Natural killer cell treated with Interleukin-12 subunit alpha and Interleukin-12 subunit beta and Interleukin-15 and Interleukin-18, amount 100 ng/mL, for 72 hours (primary cell): ENCODE measurements at regions not wholly inside any gene's neighbourhood (a gene's known extent, or its start where the extent isn't known, plus 50 kb on each side); places are given as distances from the start of the nearest gene placed in this dataset.
"Not testable (repeated sequence)": the region's sequence is repeated elsewhere in the genome, so short reads cannot be mapped to it uniquely, and the experiment has no call there.

Source experiments
- ATAC-seq, 2 donors: fragments of 150-1000 bp; cut with Tn5 transposase in 1 of 2; sonication (Bioruptor Pico), chemical (Tn5 transposase) in 1 of 2; 2 replicates each; pipeline ENCODE4 v1.10.0; 2021
- DNase-seq: peaks from one replicate; pipeline ENCODE4 v3.0.0; 2022; ENCODE audit warnings: low spot score
- H3K27ac Mint-ChIP-seq, 2 donors: 1 replicate in 1 of 2; 2 replicates in 1 of 2; pipeline ENCODE4 v1.8.0; 2022; ENCODE audit warnings: mixed read lengths in 2 of 2, mild to moderate bottlenecking in 1 of 2, moderate library complexity in 1 of 2
- H3K27me3 Mint-ChIP-seq, 2 donors: 1 replicate in 1 of 2; 2 replicates in 1 of 2; pipeline ENCODE4 v1.8.0; 2022; ENCODE audit warnings: mixed read lengths in 2 of 2
- H3K36me3 Mint-ChIP-seq: one replicate; pipeline ENCODE4 v1.8.0; 2022; ENCODE audit warnings: mixed read lengths
- H3K4me1 Mint-ChIP-seq, 2 donors: 1 replicate in 1 of 2; 2 replicates in 1 of 2; pipeline ENCODE4 v1.8.0; 2022; ENCODE audit warnings: low read depth in 2 of 2, mixed read lengths in 2 of 2, mild to moderate bottlenecking in 1 of 2
- H3K4me3 Mint-ChIP-seq: one replicate; pipeline ENCODE4 v1.8.0; 2022; ENCODE audit warnings: mixed read lengths
- H3K9me3 Mint-ChIP-seq: 2 replicates; pipeline ENCODE4 v1.8.0; 2022; ENCODE audit warnings: mixed read lengths

DNA sequence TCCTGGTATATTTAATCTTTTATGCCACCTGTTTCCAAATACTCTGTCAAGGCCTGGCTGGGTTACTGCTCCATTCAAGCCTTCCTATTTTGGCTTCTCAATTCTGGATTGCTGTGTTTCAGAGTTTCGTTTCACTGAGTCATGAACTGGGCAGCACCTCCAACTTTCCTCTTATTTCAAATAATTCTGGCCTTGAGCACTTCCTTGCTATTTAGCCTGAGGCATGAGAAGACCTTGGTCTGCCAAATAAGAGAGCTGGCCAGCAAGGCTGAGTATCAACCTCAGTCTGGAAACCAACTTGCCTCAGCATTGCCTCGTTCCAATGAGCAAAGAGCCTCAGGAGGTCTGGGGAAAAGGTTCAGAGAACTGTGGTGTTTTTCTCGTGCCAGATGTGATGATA is 66.6 kb downstream of the TNFAIP3 start:
- DNase-seq = no peak
- peaks cover 8 to 9% of the 10 kb centered on the region in 2 donors for H3K4me1 Mint-ChIP-seq
- no peak overlapping the region for H3K27ac Mint-ChIP-seq
- ATAC-seq = no peak
- H3K36me3 Mint-ChIP-seq = peaks cover 8% of the 10 kb centered on the region
- no peaks in the 10 kb centered on the region for H3K27me3 Mint-ChIP-seq
- no peak overlapping the region for H3K4me3 Mint-ChIP-seq
- H3K9me3 Mint-ChIP-seq = peaks cover 5% of the 10 kb centered on the region

DNA sequence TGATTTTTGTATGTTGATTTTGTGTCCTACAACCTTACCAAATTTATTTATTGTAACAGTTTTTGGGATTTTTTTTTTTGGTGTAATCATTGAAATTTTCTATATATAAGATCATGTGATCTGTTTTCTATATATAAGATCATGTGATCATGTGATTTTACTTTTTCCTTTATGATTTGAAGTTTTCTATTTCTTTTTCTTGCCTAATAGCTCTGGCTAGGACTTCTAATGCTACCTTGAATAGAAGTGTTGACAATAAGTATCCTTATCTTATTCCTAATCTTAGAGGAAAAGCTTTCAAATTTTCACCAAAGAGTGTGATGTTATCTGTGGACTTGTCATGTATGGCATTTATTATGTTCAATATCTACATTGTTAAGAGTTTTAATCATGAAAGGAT is 69.7 kb downstream of the TNFAIP3 start:
- Mint-ChIP-seq H3K36me3 (peaks cover 13% of the 10 kb centered on the region), H3K4me1 (peaks cover 18 to 23% of the 10 kb centered on the region in 2 donors), H3K4me3 (no peak overlapping the region), H3K27ac (no peak overlapping the region), H3K9me3 (peaks cover 9% of the 10 kb centered on the region), H3K27me3 (no peaks in the 10 kb centered on the region)
- DNase-seq = no peak
- ATAC-seq = no peak

DNA sequence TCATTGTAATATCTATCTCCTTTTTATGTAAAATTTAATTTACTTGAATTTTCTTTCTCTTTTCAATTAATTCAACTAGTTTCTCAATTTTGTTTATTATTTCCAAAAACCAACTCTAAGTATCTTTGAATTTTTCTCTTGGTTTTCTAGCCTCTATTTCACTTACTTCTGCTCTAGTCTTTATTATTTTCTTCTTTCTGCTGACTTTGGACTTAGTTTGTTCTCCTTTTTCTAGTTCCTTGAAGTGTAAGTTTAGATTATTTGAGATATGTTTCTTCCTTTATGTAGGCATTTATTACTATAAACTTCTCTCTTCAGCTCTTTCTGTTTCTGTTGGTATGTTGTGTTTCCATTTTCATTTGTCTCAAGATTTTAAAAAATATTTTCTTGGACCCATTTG is 70.8 kb downstream of the TNFAIP3 start:
- Mint-ChIP-seq H3K9me3 (peaks cover 9% of the 10 kb centered on the region), H3K4me3 (no peak overlapping the region), H3K27ac (peak overlapping the region in 1 of 2 donors; percentile 48), H3K36me3 (peaks cover 13% of the 10 kb centered on the region), H3K27me3 (no peaks in the 10 kb centered on the region), H3K4me1 (peaks cover 18 to 23% of the 10 kb centered on the region in 2 donors)
- ATAC-seq (no peak), DNase-seq (no peak)

DNA sequence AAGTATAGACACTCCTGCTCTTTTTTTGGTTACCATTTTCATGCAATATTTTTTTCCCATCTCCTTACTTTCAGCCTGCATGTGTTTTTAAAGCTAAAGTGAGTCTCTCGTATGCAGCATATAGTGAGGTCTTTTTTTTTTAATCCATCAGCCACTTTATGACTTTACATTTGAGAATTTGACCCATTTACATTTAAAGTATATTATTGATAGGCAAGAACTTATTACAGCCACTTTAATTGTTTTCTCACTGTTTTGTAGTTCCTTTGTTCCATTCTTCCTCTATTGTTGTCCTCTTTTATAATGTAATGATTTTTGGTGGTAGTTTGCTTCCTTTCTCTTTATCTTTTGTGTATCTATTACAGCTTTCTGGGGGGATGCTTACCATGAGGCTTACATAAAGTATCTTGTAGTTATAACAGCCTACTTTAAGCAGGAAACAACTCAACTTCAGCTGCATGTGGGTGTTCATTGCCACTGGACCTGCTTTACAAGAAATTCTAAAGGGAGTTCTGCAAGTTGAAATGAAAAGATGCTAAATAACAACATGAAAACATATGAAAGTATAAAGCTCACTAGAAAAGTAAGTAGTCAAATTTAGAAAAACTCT is 71.8 kb downstream of the TNFAIP3 start:
- H3K4me3 Mint-ChIP-seq = peak overlapping the region; percentile 9
- ATAC-seq (no peak), DNase-seq (no peak)
- peaks cover 18 to 23% of the 10 kb centered on the region in 2 donors for H3K4me1 Mint-ChIP-seq
- H3K27ac Mint-ChIP-seq = peak overlapping the region; percentile 74 to 91
- H3K27me3 Mint-ChIP-seq = no peaks in the 10 kb centered on the region
- H3K36me3 Mint-ChIP-seq = peaks cover 13% of the 10 kb centered on the region
- H3K9me3 Mint-ChIP-seq = peaks cover 9% of the 10 kb centered on the region

DNA sequence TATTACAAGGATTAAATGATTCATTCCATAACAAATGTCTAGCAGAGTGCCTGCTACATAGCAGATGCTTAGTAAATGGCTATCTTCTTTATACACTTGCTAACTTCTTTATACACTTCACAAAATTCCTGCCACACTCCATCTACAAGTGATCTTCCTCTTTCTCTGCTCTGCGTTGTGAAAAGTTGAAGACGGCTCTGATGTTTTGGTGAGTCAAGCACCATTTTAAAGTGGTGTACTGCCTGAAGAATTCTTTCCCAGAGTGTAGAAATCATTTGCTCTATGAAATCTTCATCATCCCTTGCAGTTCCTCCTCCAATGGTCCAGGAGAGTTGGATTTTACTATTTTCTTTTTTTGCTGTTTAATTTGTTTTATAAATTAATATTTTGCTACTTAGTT is 74.9 kb downstream of the TNFAIP3 start:
- DNase-seq (no peak), ATAC-seq (no peak)
- Mint-ChIP-seq H3K4me3 (no peak overlapping the region), H3K9me3 (peaks cover 9% of the 10 kb centered on the region), H3K36me3 (peaks cover 13% of the 10 kb centered on the region), H3K27ac (peak overlapping the region; percentile 26 to 86), H3K4me1 (peaks cover 33 to 41% of the 10 kb centered on the region in 2 donors), H3K27me3 (no peaks in the 10 kb centered on the region)

DNA sequence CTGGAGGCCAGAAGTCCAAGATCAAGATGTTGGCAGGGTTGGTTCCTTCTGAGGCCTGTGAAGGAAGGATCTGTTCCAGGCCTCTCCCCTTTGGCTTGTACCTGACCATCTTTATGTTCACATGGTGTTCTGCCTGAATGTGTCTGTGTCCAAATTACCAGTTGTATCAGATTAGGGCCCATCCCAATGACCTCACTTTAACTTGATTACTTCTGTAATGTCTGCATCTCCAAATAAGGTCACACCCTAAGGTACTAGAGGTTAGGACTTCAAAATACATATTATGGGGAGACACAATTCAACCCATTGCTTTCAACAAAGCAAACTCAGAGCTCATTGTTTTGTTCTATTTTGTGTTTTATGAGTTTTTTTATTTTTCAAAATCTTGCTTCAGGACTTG is 75.7 kb downstream of the TNFAIP3 start:
- peak overlapping the region in 1 of 2 donors; percentile 86 for H3K27ac Mint-ChIP-seq
- H3K4me1 Mint-ChIP-seq = peaks cover 33 to 44% of the 10 kb centered on the region in 2 donors
- peaks cover 12% of the 10 kb centered on the region for H3K36me3 Mint-ChIP-seq
- H3K27me3 Mint-ChIP-seq = no peaks in the 10 kb centered on the region
- no peak overlapping the region for H3K4me3 Mint-ChIP-seq
- ATAC-seq (no peak), DNase-seq (no peak)
- peaks cover 9% of the 10 kb centered on the region for H3K9me3 Mint-ChIP-seq

DNA sequence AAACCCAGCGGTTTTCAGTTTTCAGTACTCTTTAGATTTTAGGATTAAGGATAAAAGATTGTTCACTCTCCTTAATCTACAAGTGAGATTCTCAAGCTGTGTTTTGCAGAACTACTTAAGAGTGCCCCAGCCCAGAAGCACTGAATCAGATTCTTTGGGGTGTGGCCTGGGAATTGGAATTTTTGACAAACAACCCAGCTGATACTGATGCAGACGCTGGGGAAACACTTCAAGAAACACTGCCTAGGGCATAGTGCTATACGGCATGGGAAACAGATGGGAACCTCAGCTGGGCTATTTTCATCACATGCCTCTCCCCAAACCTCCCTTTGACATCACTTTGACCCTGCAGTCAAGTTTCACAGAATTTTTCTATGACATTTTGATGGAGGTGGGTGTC is 77.3 kb downstream of the TNFAIP3 start:
- ATAC-seq, H3K27me3 Mint-ChIP-seq, DNase-seq, H3K9me3 Mint-ChIP-seq, H3K36me3 Mint-ChIP-seq: not testable (repeated sequence)
- Mint-ChIP-seq H3K27ac (peak overlapping the region in 1 of 2 donors; percentile 75), H3K4me3 (peak overlapping the region; percentile 28), H3K4me1 (peaks cover 26 to 35% of the 10 kb centered on the region in 2 donors)

DNA sequence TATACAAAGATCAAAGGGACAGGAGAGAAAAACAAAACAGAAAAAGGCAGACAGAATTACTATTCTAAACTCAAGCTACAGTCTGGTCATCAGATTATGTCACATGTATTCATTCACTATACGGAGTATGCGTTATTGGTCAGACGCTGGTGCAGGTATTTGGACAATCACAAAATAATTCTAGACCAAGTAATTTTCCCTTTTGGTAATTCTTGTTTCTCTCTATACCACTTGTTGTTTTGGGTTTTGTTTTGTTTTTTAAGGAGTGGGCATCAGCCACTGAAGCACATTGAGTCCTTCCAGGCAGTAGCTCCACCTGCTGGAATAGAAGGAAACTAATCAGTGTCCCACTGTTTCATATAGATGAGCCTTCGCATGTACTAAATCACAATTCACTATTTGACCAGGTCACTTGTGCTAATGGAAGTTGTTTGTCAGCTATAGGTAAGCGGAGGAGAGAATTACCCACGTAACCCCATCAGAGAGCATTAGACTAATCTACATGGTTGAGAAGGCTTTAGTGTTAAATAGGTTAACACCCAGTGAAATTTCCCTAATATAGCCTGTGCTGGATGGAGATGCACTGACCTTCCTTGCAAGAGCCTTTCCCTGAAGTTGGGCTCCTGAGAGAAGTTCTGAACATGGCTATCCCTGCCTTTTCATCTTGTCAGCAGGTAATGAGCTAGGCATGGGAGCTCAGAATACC is 77.9 kb downstream of the TNFAIP3 start:
- H3K27me3 Mint-ChIP-seq = no peaks in the 10 kb centered on the region
- peak; percentile 67 for DNase-seq
- H3K9me3 Mint-ChIP-seq = no peaks in the 10 kb centered on the region
- H3K27ac Mint-ChIP-seq = peak overlapping the region in 1 of 2 donors; percentile 75
- peaks cover 28 to 38% of the 10 kb centered on the region in 2 donors for H3K4me1 Mint-ChIP-seq
- peak; percentile 59 to 71 for ATAC-seq
- H3K4me3 Mint-ChIP-seq = peak overlapping the region; percentile 28
- H3K36me3 Mint-ChIP-seq = no peaks in the 10 kb centered on the region

DNA sequence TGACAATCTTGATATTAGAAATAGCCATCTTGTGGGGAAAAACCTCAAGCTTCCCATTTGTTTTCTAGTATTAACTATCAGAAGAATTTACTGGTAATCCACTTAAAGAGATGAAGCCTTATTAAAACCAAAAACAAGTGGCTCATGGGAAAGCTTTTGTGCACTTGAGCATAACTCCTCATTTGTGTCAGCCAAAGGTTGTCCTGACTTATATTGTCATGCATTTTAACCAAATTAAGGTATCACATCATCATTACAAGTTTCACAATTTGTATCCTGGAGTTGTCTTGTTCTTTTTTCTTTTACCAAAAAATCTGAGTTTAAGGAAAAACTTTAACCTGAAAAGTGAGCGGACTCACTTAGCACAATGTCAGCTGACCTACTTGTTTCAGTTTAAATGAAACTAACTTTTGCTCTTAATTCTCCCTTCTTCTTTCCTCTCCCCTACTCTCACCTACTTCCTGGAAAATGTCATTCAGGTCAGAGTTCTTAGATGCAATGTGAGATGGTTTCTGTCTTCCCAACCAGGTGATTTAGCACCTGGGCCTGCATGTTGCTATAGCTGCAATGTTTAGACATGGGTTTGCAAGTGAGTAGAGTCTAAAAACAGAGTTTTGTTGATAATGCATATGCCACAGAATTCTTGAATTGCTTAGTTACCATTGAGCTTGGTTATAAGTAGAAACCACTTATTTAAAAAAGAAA is 82.8 kb downstream of the TNFAIP3 start:
- Mint-ChIP-seq H3K36me3 (no peaks in the 10 kb centered on the region), H3K9me3 (no peaks in the 10 kb centered on the region), H3K27ac (peak overlapping the region; percentile 11 to 55), H3K27me3 (no peaks in the 10 kb centered on the region), H3K4me1 (peaks cover 19 to 32% of the 10 kb centered on the region in 2 donors), H3K4me3 (peak overlapping the region; percentile 57)
- ATAC-seq = no peak
- DNase-seq = no peak

DNA sequence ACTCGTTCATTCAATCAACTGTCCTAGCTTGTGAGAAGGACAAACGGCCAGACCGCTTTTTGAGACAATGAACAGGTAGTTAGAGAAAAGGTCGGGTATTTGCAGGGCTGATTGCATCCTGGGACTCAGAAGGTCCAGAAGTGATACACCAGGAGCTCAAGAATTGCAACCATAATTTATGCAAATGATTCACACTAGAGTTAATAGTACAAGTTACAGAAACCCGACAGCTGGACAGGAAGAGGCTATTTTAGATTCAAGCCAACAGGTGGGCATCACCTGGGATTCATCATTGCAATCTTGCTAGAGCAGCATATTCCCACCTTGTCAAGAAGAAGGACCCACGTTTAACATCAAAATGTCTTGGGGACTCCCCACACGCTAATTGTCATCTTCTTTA is 83.5 kb downstream of the TNFAIP3 start:
- peak overlapping the region in 1 of 2 donors; percentile 11 for H3K27ac Mint-ChIP-seq
- H3K4me3 Mint-ChIP-seq = no peak overlapping the region
- no peaks in the 10 kb centered on the region for H3K27me3 Mint-ChIP-seq
- peaks cover 11 to 28% of the 10 kb centered on the region in 2 donors for H3K4me1 Mint-ChIP-seq
- no peaks in the 10 kb centered on the region for H3K9me3 Mint-ChIP-seq
- no peaks in the 10 kb centered on the region for H3K36me3 Mint-ChIP-seq
- DNase-seq (no peak), ATAC-seq (no peak)

DNA sequence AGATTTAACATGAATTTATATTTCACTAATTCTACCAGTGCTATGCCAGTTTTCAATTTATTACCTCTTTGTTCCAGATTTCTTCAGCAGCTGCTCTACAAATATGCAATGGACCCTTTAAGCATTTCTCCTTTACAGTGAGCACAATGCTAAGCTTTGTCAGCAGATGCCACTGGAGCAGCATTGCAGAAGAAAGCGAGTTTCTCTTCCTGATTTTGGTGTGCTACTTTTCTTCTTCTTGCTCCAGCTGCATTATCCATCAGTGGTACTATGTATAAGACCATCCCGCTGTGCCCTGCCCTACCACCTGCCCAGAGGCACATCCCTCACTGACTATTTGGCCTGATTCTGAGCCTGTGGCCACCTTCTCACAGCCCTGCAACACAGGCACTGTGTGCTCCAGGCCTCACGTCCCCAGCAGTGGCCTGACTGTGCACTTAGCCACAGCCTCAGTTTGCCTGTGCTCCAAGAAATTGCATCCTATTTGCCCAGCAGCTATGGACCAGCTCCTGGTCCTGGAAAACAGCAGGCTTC is 84.1 kb downstream of the TNFAIP3 start:
- Mint-ChIP-seq H3K36me3 (no peaks in the 10 kb centered on the region), H3K27ac (peak overlapping the region in 1 of 2 donors; percentile 34)

DNA sequence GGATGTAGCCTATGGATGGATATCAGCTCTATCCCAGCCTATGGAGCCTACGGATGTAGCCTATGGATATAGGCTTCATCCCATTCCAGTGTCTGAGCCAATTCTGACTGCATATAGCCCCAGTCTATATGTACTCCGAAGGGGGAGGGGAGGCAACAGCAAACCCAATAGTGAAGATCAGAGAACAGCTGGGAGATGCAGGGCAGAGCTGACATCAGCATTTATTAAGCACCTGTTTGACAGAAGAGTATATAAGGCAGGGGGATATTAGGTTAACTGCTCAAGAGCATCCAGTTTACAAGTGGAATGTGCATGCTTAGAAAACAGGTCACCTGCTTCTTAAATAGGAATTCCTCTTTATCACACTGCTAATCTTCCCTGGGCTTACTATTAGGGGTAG is 85.2 kb downstream of the TNFAIP3 start:
- Mint-ChIP-seq H3K27me3 (no peaks in the 10 kb centered on the region), H3K4me1 (peaks cover 9 to 19% of the 10 kb centered on the region in 2 donors), H3K9me3 (no peaks in the 10 kb centered on the region), H3K36me3 (no peaks in the 10 kb centered on the region), H3K4me3 (no peak overlapping the region), H3K27ac (no peak overlapping the region)
- DNase-seq = no peak
- no peak for ATAC-seq

More for the DNA sequence above, 84.1 kb downstream of the TNFAIP3 start:
- H3K4me1 Mint-ChIP-seq = peaks cover 9 to 25% of the 10 kb centered on the region in 2 donors
- H3K27me3 Mint-ChIP-seq = no peaks in the 10 kb centered on the region
- no peak overlapping the region for H3K4me3 Mint-ChIP-seq
- no peaks in the 10 kb centered on the region for H3K9me3 Mint-ChIP-seq
- DNase-seq (no peak), ATAC-seq (no peak)

DNA sequence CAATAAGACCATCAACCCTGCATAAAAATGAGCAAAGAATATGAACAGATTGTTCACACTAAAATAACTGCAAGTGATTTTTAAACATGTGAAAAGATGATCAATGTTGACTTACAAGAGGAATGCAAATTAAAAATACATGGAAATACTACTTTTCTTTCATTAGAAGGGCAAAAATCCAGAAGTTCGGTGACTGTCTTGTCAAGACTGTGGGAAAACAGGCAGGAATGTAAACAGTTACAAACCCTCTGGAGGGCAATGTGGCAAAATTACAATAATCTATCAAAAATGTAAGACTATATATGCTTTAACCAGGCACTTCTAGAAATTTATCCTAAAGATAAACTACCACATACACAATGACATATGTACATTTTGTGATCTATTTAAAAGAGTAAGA is 86.7 kb downstream of the TNFAIP3 start:
- Mint-ChIP-seq H3K27ac (no peak overlapping the region), H3K9me3 (peaks cover under 1% of the 10 kb centered on the region), H3K36me3 (peaks cover 2% of the 10 kb centered on the region), H3K4me1 (peaks cover 22 to 25% of the 10 kb centered on the region in 2 donors), H3K4me3 (no peak overlapping the region), H3K27me3 (no peaks in the 10 kb centered on the region)
- no peak for DNase-seq
- ATAC-seq = no peak

DNA sequence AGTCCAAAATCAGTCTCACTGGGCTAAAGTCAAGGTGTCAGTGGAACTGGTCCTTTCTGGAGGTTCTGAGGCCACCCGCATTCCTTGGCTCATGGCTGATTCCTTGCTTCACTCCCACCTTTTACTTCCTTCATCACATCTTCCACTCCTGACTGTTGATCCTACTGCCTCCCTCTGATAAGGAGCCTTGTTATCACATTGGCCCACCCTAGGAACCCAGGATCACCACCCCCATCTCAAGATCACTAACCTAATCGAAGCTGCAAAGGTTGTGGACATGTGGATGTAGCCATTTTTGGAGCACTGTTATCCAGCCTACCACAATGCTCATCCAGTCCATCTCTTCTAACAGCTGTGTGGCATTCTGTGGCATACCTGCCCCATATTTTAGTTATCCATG is 87.2 kb downstream of the TNFAIP3 start:
- no peak overlapping the region for H3K4me3 Mint-ChIP-seq
- DNase-seq (no peak), ATAC-seq (no peak)
- peaks cover 25 to 27% of the 10 kb centered on the region in 2 donors for H3K4me1 Mint-ChIP-seq
- no peak overlapping the region for H3K27ac Mint-ChIP-seq
- no peaks in the 10 kb centered on the region for H3K27me3 Mint-ChIP-seq
- peaks cover 5% of the 10 kb centered on the region for H3K36me3 Mint-ChIP-seq
- peaks cover 3% of the 10 kb centered on the region for H3K9me3 Mint-ChIP-seq
